ENCODE measurements at regions not wholly inside any gene's neighbourhood (a gene's known extent, or its start where the extent isn't known, plus 50 kb on each side); places are given as distances from the start of the nearest gene placed in this dataset.

DNA sequence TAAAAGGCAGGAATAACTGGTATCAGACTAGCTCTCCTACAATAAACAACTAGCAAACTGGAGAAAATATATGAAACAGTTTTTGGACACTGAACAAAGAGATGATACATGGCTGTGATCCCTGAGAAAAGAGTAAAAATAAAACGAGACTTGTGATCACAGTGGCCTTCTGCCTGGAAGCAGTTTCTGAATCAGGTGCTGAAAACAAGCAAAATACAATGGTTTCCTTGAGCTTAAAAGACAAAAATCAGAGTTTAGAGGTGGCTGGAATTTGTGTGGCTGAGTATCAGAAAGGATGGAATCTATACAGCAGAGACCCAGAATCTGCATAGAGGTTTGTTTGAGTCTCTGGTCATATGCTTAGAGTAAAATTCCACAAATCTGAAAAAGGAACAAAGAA lies 242.5 kb upstream of the SOX9 start:
- H3K27me3 ChIP-seq = no peaks in the 10 kb centered on the region
- WGBS (ENCODE audit: low lambda C conversion rate, missing lambda C conversion rate) = 57% methylated on average over 1 of the region's 1 CpG
- H3K4me3 ChIP-seq = no peak overlapping the region
- H3K9me3 ChIP-seq (ENCODE audit: low read depth) = no peaks in the 10 kb centered on the region
- no peaks in the 10 kb centered on the region for H3K9me2 ChIP-seq (replicated peaks; ENCODE audit: insufficient read depth)
- H3K36me3 ChIP-seq (replicated peaks; ENCODE audit: insufficient read depth, low read depth) = no peaks in the 10 kb centered on the region
- H4K20me1 ChIP-seq (ENCODE audit: insufficient read depth, poor library complexity, severe bottlenecking) = no peaks in the 10 kb centered on the region
- no peaks in the 10 kb centered on the region for H3K4me1 ChIP-seq (ENCODE audit: insufficient read depth)
- no peak overlapping the region for H3K4me2 ChIP-seq
- no peak for DNase-seq (ENCODE audit: low spot score)
- H2AFZ ChIP-seq = no peak overlapping the region
- H3K79me2 ChIP-seq = no peaks in the 10 kb centered on the region
- no peak overlapping the region for H3K27ac ChIP-seq
- TF ChIP-seq CTCF (IDR thresholded peaks at IDR 0.05; ENCODE audit: poor library complexity) (no peak), EZH2 (IDR thresholded peaks at IDR 0.05; ENCODE audit: borderline replicate concordance) (no peak), EZH2phosphoT487 (IDR thresholded peaks at IDR 0.05; ENCODE audit: low read depth, severe bottlenecking, unreplicated experiment) (no peak)

DNA sequence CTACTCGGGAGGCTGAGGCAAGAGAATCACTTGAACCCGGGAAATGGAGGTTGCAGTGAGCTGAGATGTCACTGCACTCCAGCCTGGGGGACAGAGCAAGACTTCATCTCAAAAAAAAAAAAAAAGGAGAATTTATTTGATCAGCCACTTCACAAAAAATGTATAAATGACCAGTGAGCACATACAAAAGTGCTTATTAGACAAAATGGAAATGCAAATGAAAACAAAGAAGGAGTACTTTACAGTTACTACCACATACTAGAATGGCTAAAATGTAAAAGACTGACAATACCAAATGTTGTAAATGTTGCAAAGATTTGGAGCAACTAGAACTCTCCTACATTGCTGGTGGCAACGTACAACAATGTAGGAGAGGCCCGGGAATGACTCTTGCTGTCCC lies 241.8 kb upstream of the SOX9 start:
- no peak for DNase-seq (ENCODE audit: low spot score)
- H3K79me2 ChIP-seq = no peaks in the 10 kb centered on the region
- no peaks in the 10 kb centered on the region for H3K27me3 ChIP-seq
- H3K9me3 ChIP-seq (ENCODE audit: low read depth) = no peaks in the 10 kb centered on the region
- 86% methylated on average over 4 of the region's 4 CpGs for whole genome bisulfite sequencing (ENCODE audit: low lambda C conversion rate, missing lambda C conversion rate)
- no peaks in the 10 kb centered on the region for H4K20me1 ChIP-seq (ENCODE audit: insufficient read depth, poor library complexity, severe bottlenecking)
- H3K9me2 ChIP-seq (replicated peaks; ENCODE audit: insufficient read depth) = no peaks in the 10 kb centered on the region
- H3K4me2 ChIP-seq = no peak overlapping the region
- no peak overlapping the region for H3K4me3 ChIP-seq
- TF ChIP-seq CTCF (IDR thresholded peaks at IDR 0.05; ENCODE audit: poor library complexity) (no peak), EZH2phosphoT487 (IDR thresholded peaks at IDR 0.05; ENCODE audit: low read depth, severe bottlenecking, unreplicated experiment) (no peak), EZH2 (IDR thresholded peaks at IDR 0.05; ENCODE audit: borderline replicate concordance) (no peak)
- H3K27ac ChIP-seq = no peak overlapping the region
- H3K36me3 ChIP-seq (replicated peaks; ENCODE audit: insufficient read depth, low read depth) = no peaks in the 10 kb centered on the region
- no peaks in the 10 kb centered on the region for H3K4me1 ChIP-seq (ENCODE audit: insufficient read depth)
- H2AFZ ChIP-seq = no peak overlapping the region

GRCh38 chr17:71881041-71881440 lies 239.8 kb upstream of the SOX9 start:
- Histone ChIP-seq H3K79me2 (no peaks in the 10 kb centered on the region), H3K36me3 (replicated peaks; ENCODE audit: insufficient read depth, low read depth) (no peaks in the 10 kb centered on the region), H3K4me2 (no peak overlapping the region), H3K27ac (no peak overlapping the region), H2AFZ (no peak overlapping the region), H3K27me3 (no peaks in the 10 kb centered on the region), H4K20me1 (ENCODE audit: insufficient read depth, poor library complexity, severe bottlenecking) (no peaks in the 10 kb centered on the region), H3K9me2 (replicated peaks; ENCODE audit: insufficient read depth) (no peaks in the 10 kb centered on the region), H3K4me3 (no peak overlapping the region), H3K9me3 (ENCODE audit: low read depth) (no peaks in the 10 kb centered on the region), H3K4me1 (ENCODE audit: insufficient read depth) (no peaks in the 10 kb centered on the region)
- no peak for DNase-seq (ENCODE audit: low spot score)
- TF ChIP-seq EZH2 (IDR thresholded peaks at IDR 0.05; ENCODE audit: borderline replicate concordance) (no peak), EZH2phosphoT487 (IDR thresholded peaks at IDR 0.05; ENCODE audit: low read depth, severe bottlenecking, unreplicated experiment) (no peak), CTCF (IDR thresholded peaks at IDR 0.05; ENCODE audit: poor library complexity) (no peak)
- WGBS (ENCODE audit: low lambda C conversion rate, missing lambda C conversion rate) = 95% methylated on average over 3 of the region's 3 CpGs

DNA sequence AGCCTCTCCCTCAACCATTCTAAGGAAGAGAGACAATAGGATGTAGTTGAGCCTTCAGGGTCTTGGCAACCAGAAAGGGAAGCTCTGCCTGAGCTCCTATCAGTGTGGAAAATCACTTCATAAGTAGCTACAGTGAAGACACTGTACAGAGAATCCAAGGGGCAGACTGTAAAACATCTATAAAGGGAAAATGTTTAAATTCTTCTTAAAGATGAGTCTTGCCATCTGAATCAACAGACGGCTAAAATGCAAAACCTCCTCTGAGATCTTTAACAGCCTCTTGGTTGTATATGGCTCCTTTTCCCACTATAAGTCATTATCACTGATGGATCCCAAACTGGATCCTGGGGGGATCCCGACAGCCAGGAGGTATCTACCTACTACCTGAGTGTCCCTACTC lies 239.2 kb upstream of the SOX9 start:
- Histone ChIP-seq H3K27me3 (no peaks in the 10 kb centered on the region), H3K4me3 (no peak overlapping the region), H3K9me3 (ENCODE audit: low read depth) (no peaks in the 10 kb centered on the region), H3K27ac (no peak overlapping the region), H3K4me2 (no peak overlapping the region), H3K9me2 (replicated peaks; ENCODE audit: insufficient read depth) (no peaks in the 10 kb centered on the region), H4K20me1 (ENCODE audit: insufficient read depth, poor library complexity, severe bottlenecking) (no peaks in the 10 kb centered on the region), H2AFZ (no peak overlapping the region), H3K79me2 (no peaks in the 10 kb centered on the region), H3K36me3 (replicated peaks; ENCODE audit: insufficient read depth, low read depth) (no peaks in the 10 kb centered on the region), H3K4me1 (ENCODE audit: insufficient read depth) (no peaks in the 10 kb centered on the region)
- 89% methylated on average over 2 of the region's 2 CpGs for WGBS (ENCODE audit: low lambda C conversion rate, missing lambda C conversion rate)
- DNase-seq (ENCODE audit: low spot score) = no peak
- TF ChIP-seq EZH2 (IDR thresholded peaks at IDR 0.05; ENCODE audit: borderline replicate concordance) (no peak), CTCF (IDR thresholded peaks at IDR 0.05; ENCODE audit: poor library complexity) (no peak), EZH2phosphoT487 (IDR thresholded peaks at IDR 0.05; ENCODE audit: low read depth, severe bottlenecking, unreplicated experiment) (no peak)

All from hepatocyte (in vitro differentiated cells).